Erythroblast (primary cell): ENCODE measurements at regions not wholly inside any gene's neighbourhood (a gene's known extent, or its start where the extent isn't known, plus 50 kb on each side); places are given as distances from the start of the nearest gene placed in this dataset.

Experiments
- GATA1 ChIP-seq: IDR thresholded peaks from 2 replicates; pipeline ENCODE4 v1.6.1; 2011; ENCODE audit warnings: low read depth, mild to moderate bottlenecking, control low read depth, low read length, moderate library complexity
- POLR2A ChIP-seq: IDR thresholded peaks from 2 replicates; pipeline ENCODE4 v1.6.1; 2011; ENCODE audit warnings: mild to moderate bottlenecking, low read length

- TF ChIP-seq POLR2A (no peak), GATA1 (no peak)
Measured at GRCh38 chr4:128373628-128374027, 86.0 kb upstream of the PGRMC2 start.
